GM18502 (cell line): ENCODE measurements at regions not wholly inside any gene's neighbourhood (a gene's known extent, or its start where the extent isn't known, plus 50 kb on each side); places are given as distances from the start of the nearest gene placed in this dataset.
"Not testable (repeated sequence)": the region's sequence is repeated elsewhere in the genome, so short reads cannot be mapped to it uniquely, and the experiment has no call there.

ENCODE experiments used
- ATAC-seq: cut with Tn5 transposase; IDR thresholded peaks from one replicate; pipeline ENCODE4 v1.9.1; 2021; ENCODE audit warnings: mild to moderate bottlenecking; ENCODE audit not compliant: unreplicated experiment, poor library complexity

DNA sequence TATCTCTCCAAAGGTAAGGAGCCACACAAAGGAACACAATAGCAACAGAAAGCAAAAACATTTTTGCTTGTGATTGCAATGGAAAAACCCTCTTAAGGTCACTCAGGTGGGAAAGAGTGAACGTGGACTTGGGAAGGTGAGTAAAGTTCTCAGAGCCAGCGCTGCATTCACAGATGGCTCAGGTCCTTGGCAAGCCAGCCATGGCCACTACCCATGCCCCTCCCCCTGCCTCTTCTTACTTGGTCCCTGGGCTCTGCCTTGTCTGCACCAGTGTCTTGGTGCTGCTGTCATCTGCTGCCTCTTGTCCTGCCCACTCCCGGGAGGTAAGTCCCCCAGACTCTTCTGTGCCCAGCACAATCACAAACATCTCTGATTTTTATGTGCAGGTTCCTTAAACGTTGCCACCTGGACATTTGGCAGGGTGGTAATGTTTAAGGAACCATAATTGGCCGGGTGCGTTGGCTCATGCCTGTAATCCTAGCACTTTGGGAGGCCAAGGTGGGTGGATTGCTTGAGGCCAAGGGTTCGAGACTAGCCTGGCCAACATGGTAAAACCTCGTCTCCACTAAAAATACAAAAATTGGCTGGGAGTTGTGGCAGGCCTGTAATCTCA, 74.6 kb downstream of the FEM1C start:
- no peak for ATAC-seq

GRCh38 chr5:115467628-115468027, 76.9 kb downstream of the FEM1C start:
- no peak for ATAC-seq

GRCh38 chr5:115465431-115465830, 79.1 kb downstream of the FEM1C start:
- no peak for ATAC-seq

- no peak for ATAC-seq
Observed at GRCh38 chr5:115463983-115464382, 80.6 kb downstream of the FEM1C start.

- peak; percentile 52 for ATAC-seq
Observed at GRCh38 chr5:115461506-115462290, 82.9 kb downstream of the FEM1C start.

GRCh38 chr5:115461093-115461492, 83.5 kb downstream of the FEM1C start:
- no peak for ATAC-seq

DNA sequence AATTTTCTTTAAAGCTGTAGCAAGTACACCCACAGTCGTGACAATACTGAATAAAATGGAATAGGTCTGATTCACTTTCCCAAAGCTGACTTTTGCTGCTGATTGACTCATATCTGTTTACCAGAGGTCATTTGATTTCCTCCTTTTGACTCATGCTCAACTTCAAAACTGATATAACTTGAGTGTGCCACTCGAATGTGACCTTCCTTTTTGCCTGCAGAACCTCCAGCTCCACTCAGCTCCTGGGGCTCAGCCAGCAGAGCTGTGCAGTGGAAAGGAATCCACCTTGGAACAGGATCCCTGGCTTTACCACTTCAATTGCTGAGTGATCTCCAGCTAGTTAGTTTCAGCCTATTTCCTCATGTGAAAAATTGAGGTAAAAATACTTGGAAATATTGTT, 84.1 kb downstream of the FEM1C start:
- ATAC-seq: peak; percentile 83

GRCh38 chr5:115459855-115460341, 84.7 kb downstream of the FEM1C start:
- no peak for ATAC-seq

DNA sequence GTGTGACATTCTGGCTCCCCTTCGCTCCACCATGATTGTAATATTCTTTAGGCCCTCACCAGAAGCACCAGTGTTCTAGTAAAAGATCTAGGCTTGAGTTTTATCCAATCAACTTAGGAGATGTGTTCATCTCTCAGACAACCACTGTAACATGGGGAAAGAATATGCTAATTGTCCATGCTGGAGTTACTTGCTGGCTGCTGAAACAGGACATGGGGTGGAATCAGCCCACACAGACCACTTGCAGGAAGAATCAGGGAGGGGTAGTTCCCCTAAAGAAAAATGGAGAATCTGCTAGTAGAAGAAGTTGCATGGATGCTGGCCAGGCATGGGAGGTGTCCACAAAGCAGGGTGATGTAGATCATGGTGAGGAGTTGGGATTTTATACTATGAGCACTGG, 86.2 kb downstream of the FEM1C start:
- no peak for ATAC-seq

DNA sequence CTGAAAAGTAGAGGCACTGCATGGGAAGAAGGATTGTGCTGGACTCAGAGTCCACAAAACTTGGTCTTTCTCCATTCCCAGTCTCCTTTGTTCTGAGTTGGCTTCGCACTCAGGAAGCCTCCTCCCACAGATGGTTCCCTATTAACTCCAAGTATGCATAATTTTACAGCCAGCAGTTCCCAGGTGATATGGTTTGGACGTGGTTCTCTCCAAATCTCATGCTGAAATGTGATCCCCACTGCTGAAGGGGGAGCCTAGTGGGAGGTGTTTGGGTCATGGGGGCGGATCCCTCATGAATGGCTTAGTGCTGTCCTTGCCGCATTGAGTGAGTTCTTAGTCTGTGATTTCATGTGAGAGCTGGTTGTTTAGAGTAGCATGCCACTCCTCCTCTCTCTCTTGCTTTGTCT, 86.6 kb downstream of the FEM1C start:
- no peak for ATAC-seq

DNA sequence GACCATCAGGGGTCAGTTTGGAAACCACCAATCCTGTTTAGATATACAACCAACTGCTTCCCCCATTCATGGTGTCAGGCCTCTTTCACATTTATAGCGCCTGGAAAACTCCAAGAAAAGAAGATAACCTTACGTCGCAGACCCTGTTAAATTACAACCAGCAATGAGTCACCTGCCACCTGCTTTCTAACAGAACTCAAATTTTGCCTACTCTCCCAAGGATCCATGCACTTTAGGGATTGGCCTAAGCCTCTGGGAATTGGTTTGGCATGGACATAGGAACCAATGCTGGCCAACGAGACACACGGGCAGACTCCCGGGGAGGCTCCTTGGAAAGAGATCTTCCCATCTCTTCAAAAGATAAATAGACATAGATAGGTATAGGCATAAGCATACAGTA, 87.0 kb downstream of the FEM1C start:
- ATAC-seq: no peak

DNA sequence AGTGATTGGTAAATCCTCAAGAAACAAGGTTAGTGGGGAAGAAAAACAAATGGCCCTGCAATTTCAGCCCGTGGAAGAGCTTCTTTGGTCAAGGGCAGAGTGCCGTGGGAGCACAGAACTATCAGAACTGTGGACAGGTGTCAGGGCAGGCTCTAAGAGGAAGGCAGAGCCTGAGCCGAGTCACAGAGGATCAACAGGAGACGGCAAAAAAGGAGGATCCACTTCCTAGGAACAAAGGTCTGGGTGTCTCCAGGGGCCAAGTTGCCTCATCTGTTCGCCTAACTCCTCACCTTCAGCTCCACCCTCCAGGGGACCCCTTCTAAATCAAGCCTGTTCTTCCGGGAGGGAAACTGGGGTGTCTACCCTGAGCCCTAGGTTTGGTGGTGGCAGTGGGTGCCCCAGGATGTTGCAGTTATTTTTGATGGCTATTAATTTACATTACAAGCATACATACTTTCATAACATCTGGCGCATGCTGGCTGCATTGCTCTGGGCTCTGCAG, 88.0 kb downstream of the FEM1C start:
- no peak for ATAC-seq

DNA sequence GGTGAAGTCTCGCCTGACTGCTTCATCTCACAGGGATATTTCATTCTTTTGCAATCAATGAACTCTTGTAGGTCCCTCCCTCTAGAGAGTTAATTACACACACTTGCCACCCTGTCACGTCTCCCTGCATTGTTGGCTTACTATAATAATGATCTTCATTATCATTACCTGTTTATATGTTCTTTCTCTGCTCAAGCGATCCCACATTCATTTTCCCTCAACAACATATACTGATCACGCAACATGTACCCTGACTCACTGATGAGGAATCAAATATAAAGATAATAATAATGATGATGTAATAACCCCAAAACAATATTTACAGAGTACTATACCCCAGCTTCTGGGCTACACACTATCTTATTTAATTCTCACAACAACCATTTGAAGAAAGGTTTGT, 88.5 kb downstream of the FEM1C start:
- ATAC-seq: no peak

DNA sequence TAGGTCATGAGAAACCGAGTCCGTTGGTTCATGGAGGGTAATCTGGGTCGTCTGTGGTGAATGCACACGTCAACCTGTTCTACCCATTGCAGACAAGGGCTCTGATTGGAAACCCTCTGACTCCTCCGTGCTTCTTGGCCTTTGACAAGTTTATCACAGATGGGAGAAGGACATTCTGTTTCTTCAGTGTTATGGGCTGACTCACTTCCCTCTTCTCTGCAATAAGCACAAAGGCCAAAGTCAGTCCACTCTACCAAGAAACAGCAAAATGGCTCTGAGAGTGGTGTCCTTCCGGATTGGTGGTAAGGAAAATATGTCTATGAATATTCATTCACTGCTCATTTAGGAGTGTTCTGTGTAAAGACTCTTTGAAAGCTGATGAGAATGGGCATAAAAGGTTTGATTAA, 89.3 kb downstream of the FEM1C start:
- no peak for ATAC-seq

- ATAC-seq: no peak
Observed at GRCh38 chr5:115453391-115454095, 91.0 kb downstream of the FEM1C start.

DNA sequence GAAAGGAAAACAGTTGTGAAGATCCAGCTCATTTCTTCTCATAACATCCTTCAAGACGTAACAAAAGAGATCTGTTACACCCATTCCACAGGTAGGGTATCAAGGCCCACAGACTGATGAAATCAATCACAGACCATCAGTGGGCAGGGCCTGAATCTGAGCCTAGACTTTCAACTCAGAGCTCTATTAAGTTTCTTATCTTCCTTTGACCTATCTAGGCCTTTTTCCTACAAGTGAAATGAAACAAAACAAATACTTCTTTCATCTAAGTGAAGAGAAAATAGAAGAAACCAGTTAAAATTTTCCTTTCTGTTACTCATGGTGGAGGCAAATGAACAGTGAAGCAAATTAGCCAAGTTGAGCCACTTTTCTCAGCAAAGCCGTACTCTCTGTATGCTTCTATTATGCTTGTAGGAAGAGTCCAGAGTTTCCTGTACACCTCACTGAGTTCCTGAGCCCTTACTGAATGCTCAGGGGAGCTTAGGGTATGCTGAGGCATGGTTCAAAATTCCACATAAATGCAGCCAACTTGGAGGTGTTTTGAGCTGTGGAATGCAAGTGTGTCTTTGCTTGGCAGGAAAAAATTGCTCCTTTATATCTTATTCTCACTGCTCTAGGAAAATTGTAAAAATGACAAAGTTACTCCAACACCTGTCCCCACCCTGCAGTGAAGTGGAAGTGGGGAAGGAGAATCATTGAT, 91.9 kb downstream of the FEM1C start:
- no peak for ATAC-seq

- no peak for ATAC-seq
Observed at GRCh38 chr5:115452083-115452482, 92.5 kb downstream of the FEM1C start.

DNA sequence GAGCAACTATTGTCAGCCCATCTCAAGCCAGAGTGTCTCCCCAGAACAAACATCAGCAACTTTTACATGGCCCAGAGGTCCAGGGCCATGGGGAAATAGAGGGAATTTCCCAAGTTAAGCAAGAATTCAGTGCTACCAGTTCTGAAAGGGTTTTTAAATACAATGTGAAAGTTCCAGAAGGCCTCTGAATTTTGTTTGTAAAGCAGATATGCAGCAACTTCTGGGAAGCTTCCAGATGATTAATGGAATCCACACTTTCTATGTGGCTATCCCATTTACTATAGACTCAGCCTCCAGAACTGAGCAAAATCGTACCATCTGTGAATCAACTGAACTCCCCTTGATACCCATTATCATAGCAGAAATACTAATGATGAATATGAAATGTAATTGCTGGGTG, 93.8 kb downstream of the FEM1C start:
- no peak for ATAC-seq

GRCh38 chr5:115448630-115449029, 95.9 kb downstream of the FEM1C start:
- not testable (repeated sequence) for ATAC-seq

DNA sequence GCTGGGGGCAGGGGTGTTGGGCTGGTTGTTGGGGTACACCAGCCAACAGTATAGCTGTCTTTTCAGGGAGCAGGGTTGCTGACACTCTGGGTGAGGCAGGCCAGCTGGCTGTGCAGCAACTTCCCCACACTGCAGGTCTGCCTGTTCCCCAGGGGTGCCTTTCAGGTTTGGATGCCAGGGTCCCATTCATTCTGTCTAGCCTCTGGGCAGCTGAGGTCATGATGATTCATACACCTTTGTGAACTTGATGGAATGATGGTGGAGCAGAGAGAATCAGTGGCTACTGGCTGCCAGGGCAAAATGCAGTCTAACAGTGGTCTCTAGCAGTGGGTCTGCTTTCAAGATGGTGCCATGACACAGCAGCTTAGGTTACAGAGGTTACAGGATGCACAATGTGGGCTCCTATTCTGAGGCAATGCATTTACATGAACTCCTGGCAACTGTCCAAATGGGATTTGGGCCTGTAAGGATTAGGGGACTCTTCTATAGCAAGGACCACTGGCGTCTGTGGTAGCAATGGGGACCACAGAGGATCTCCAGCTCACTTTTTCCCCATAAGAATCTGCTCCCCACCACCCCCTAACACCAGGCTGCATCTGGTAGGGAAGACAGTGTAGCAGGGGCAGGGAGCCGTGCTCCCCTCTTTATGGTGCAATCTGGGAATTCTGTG, 103.7 kb downstream of the FEM1C start:
- ATAC-seq: no peak
